ENCODE measurements at regions not wholly inside any gene's neighbourhood (a gene's known extent, or its start where the extent isn't known, plus 50 kb on each side); places are given as distances from the start of the nearest gene placed in this dataset.

DNA sequence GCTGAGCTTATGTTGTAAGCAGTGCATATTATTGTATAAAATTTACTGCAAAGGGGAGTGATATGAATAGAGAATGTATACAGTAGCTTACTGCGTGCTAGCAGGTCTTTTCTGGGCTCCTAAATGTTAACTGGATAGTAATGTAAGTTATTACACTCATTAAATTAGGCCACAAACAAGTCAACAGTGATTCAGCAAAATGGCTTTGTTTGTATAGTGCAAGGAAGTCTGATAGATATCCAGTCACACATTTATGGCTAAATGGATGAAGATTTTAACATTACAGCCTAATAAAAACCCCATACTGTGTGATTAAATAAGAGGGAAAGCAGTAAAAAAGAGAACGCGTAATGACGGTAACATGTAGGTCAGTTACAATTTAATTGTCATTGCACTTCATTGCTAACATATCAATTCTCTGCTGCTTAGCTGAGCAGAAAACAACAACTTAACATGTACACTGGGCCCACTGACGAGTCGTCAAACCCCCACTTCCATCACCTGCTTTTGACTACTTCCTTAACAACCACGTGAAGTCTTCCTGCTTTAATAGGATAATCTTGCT lies 665.0 kb upstream of the FANCL start:
- no peaks in the 10 kb centered on the region for H3K27me3 Mint-ChIP-seq (ENCODE audit: low read depth)
- H3K9me3 Mint-ChIP-seq: no peaks in the 10 kb centered on the region
- DNase-seq (ENCODE audit: low spot score in 2 of 2, unreplicated experiment in 2 of 2): no peak
- H3K4me1 Mint-ChIP-seq: peaks cover 23% of the 10 kb centered on the region
- no peak overlapping the region for H3K4me3 Mint-ChIP-seq
- H3K36me3 Mint-ChIP-seq: no peaks in the 10 kb centered on the region
- H3K27ac Mint-ChIP-seq: no peak overlapping the region
- TF ChIP-seq CTCF (IDR thresholded peaks at IDR 0.05; ENCODE audit: unreplicated experiment): no peak

- no peak for DNase-seq (ENCODE audit: low spot score in 2 of 2, unreplicated experiment in 2 of 2)
- Mint-ChIP-seq H3K9me3 (no peaks in the 10 kb centered on the region), H3K36me3 (no peaks in the 10 kb centered on the region), H3K4me1 (peaks cover 37% of the 10 kb centered on the region), H3K27ac (no peak overlapping the region), H3K27me3 (ENCODE audit: low read depth) (no peaks in the 10 kb centered on the region), H3K4me3 (no peak overlapping the region)
- TF ChIP-seq CTCF (IDR thresholded peaks at IDR 0.05; ENCODE audit: unreplicated experiment): no peak
These were observed 663.0 kb upstream of the FANCL start for GRCh38 chr2:58904095-58904494.

GRCh38 chr2:58903427-58903826 lies 662.3 kb upstream of the FANCL start:
- no peaks in the 10 kb centered on the region for H3K9me3 Mint-ChIP-seq
- H3K36me3 Mint-ChIP-seq: no peaks in the 10 kb centered on the region
- H3K4me1 Mint-ChIP-seq: peaks cover 31% of the 10 kb centered on the region
- H3K27ac Mint-ChIP-seq: no peak overlapping the region
- no peak overlapping the region for H3K4me3 Mint-ChIP-seq
- no peak for TF ChIP-seq CTCF (IDR thresholded peaks at IDR 0.05; ENCODE audit: unreplicated experiment)
- no peaks in the 10 kb centered on the region for H3K27me3 Mint-ChIP-seq (ENCODE audit: low read depth)
- DNase-seq (ENCODE audit: low spot score in 2 of 2, unreplicated experiment in 2 of 2): no peak

DNA sequence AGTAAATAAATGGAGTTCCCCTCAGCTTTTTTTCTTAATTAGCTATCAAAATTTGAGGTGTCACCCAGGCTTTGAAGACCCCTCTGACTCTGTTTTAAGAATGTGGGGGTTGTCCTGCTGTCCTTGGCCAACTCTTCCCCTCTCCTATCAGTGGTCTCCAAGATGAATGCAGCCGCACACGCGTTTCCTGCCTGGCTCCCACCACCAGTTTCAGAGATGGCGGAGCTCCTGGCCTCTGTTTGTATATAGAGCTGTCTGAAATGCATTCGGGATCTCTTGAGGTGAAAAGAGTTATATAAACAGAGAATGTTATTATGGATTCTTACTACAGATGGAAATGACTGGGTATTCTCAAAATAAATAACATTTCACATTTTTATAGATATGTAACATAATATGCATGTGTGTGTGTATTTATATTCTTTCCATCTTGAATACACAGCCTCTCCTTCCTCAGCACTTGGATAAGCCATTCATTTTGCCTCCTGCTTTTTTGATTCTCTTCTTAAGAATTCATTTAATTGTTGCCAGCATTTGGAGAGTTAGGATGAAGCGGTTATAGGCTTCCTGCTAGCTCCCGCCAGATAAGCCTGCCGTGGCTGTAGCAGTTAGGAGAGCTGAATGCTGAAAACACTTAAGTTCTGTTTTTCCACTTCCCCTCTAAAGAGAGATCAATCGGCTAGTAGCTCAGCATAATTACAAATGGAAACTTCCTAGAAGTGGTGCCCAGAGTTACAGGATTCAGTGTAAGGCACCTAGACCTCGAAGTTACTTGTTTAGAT lies 659.3 kb upstream of the FANCL start:
- no peak for DNase-seq (ENCODE audit: low spot score in 2 of 2, unreplicated experiment in 2 of 2)
- H3K27me3 Mint-ChIP-seq (ENCODE audit: low read depth): no peaks in the 10 kb centered on the region
- TF ChIP-seq CTCF (IDR thresholded peaks at IDR 0.05; ENCODE audit: unreplicated experiment): no peak
- H3K36me3 Mint-ChIP-seq: no peaks in the 10 kb centered on the region
- peak overlapping the region; percentile 84 for H3K27ac Mint-ChIP-seq
- H3K4me1 Mint-ChIP-seq: peaks cover 34% of the 10 kb centered on the region
- H3K9me3 Mint-ChIP-seq: no peaks in the 10 kb centered on the region
- no peak overlapping the region for H3K4me3 Mint-ChIP-seq

GRCh38 chr2:58899692-58900091 lies 658.6 kb upstream of the FANCL start:
- no peak for DNase-seq (ENCODE audit: low spot score in 2 of 2, unreplicated experiment in 2 of 2)
- no peak for TF ChIP-seq CTCF (IDR thresholded peaks at IDR 0.05; ENCODE audit: unreplicated experiment)
- Mint-ChIP-seq H3K4me1 (peaks cover 38% of the 10 kb centered on the region), H3K27ac (peak overlapping the region; percentile 84), H3K27me3 (ENCODE audit: low read depth) (no peaks in the 10 kb centered on the region), H3K9me3 (no peaks in the 10 kb centered on the region), H3K36me3 (no peaks in the 10 kb centered on the region), H3K4me3 (no peak overlapping the region)

All from mesothelial cell of epicardium (in vitro differentiated cells).